Liver (tissue), 8 donors: ENCODE measurements at regions not wholly inside any gene's neighbourhood (a gene's known extent, or its start where the extent isn't known, plus 50 kb on each side); places are given as distances from the start of the nearest gene placed in this dataset.
A peak's percentile ranks its signal among the peaks of the same experiment; 100 is the strongest.

Experiments
- DNase-seq: peaks from one replicate; pipeline ENCODE4 v3.0.0-alpha.2; 2017; ENCODE audit warnings: low spot score
- H3K27ac ChIP-seq, 2 donors: one replicate each; pipeline ENCODE4 v1.7.0; 2013; ENCODE audit warnings: inconsistent platforms in 2 of 2, low read length in 2 of 2, control low read depth in 1 of 2, low read depth in 1 of 2, mild to moderate bottlenecking in 1 of 2
- H3K27me3 ChIP-seq, 4 donors: one replicate each; pipeline versions ENCODE4 v1.6.1 to v1.7.0; 2013; ENCODE audit warnings: low read length in 3 of 4, inconsistent platforms in 1 of 4, mild to moderate bottlenecking in 1 of 4, moderate library complexity in 1 of 4; ENCODE audit not compliant: control insufficient read depth in 4 of 4, insufficient read depth in 4 of 4
- H3K36me3 ChIP-seq, 4 donors: one replicate each; pipeline versions ENCODE4 v1.6.1 to v1.7.0; 2013; ENCODE audit warnings: low read length in 3 of 4, mild to moderate bottlenecking in 3 of 4, low read depth in 1 of 4, moderate library complexity in 1 of 4; ENCODE audit not compliant: control insufficient read depth in 4 of 4, insufficient read depth in 3 of 4
- H3K4me1 ChIP-seq, 4 donors: one replicate each; pipeline versions ENCODE4 v1.6.1 to v1.7.0; 2013; ENCODE audit warnings: low read length in 3 of 4, mild to moderate bottlenecking in 3 of 4, moderate library complexity in 1 of 4; ENCODE audit not compliant: control insufficient read depth in 4 of 4, insufficient read depth in 4 of 4
- H3K4me3 ChIP-seq, 3 donors: one replicate each; pipeline versions ENCODE4 v1.6.1 to v1.7.0; 2013; ENCODE audit warnings: low read length in 3 of 3, control low read depth in 1 of 3, low read depth in 1 of 3, mild to moderate bottlenecking in 1 of 3
- H3K9ac ChIP-seq, 2 donors: one replicate each; pipeline ENCODE4 v1.7.0; 2013; ENCODE audit warnings: low read length in 2 of 2, mild to moderate bottlenecking in 2 of 2, moderate library complexity in 2 of 2, control low read depth in 1 of 2, low read depth in 1 of 2
- H3K9me3 ChIP-seq, 4 donors: one replicate each; pipeline versions ENCODE4 v1.6.1 to v1.7.0; 2013; ENCODE audit warnings: low read length in 3 of 4; ENCODE audit not compliant: control insufficient read depth in 4 of 4
- ATF3 ChIP-seq: IDR thresholded peaks from 2 replicates; pipeline ENCODE4 v1.6.1; 2016; ENCODE audit warnings: antibody characterized with exemption
- CTCF ChIP-seq: fragments of 150-350 bp; IDR thresholded peaks from 2 replicates; pipeline ENCODE4 v1.5.1; 2017; ENCODE audit warnings: improper control_type of control experiment, low read depth, low read length; ENCODE audit not compliant: missing input control
- EGR1 ChIP-seq, 2 donors: IDR thresholded peaks; 2 replicates each; pipeline ENCODE4 v1.6.1; 2016 to 2018; ENCODE audit warnings: antibody characterized with exemption in 2 of 2, low read depth in 2 of 2
- FOXA1 ChIP-seq: IDR thresholded peaks from 2 replicates; pipeline ENCODE4 v1.6.1; 2016; ENCODE audit warnings: antibody characterized with exemption
- FOXA2 ChIP-seq: IDR thresholded peaks from 2 replicates; pipeline ENCODE4 v1.6.1; 2016; ENCODE audit warnings: antibody characterized with exemption
- GABPA ChIP-seq, 2 donors: IDR thresholded peaks in 1 of 2; conservative IDR thresholded peaks in 1 of 2; 2 replicates each; pipeline ENCODE4 v1.6.1; 2016; ENCODE audit warnings: antibody characterized with exemption in 2 of 2, mild to moderate bottlenecking in 1 of 2, moderate library complexity in 1 of 2
- HNF4A ChIP-seq, 2 donors: conservative IDR thresholded peaks; 2 replicates each; pipeline ENCODE4 v1.6.1; 2016; ENCODE audit warnings: antibody characterized with exemption in 2 of 2, mild to moderate bottlenecking in 2 of 2
- HNF4G ChIP-seq: IDR thresholded peaks from 2 replicates; pipeline ENCODE4 v1.6.1; 2016; ENCODE audit warnings: antibody characterized with exemption
- JUND ChIP-seq, 2 donors: IDR thresholded peaks; 2 replicates each; pipeline ENCODE4 v1.6.1; 2016; ENCODE audit warnings: antibody characterized with exemption in 2 of 2
- NR2F2 ChIP-seq: IDR thresholded peaks from 2 replicates; pipeline ENCODE4 v1.6.1; 2016; ENCODE audit warnings: antibody characterized with exemption
- RAD21 ChIP-seq, 2 donors: IDR thresholded peaks; 2 replicates each; pipeline ENCODE4 v1.6.1; 2016; ENCODE audit warnings: antibody characterized with exemption in 2 of 2, mild to moderate bottlenecking in 2 of 2
- REST ChIP-seq: IDR thresholded peaks from 2 replicates; pipeline ENCODE4 v1.6.1; 2016; ENCODE audit warnings: antibody characterized with exemption, mild to moderate bottlenecking
- RXRA ChIP-seq, 2 donors: IDR thresholded peaks; 2 replicates each; pipeline ENCODE4 v1.6.1; 2017 to 2018; ENCODE audit warnings: antibody characterized with exemption in 2 of 2, mild to moderate bottlenecking in 1 of 2
- SP1 ChIP-seq: IDR thresholded peaks from 2 replicates; pipeline ENCODE4 v1.6.1; 2018; ENCODE audit warnings: antibody characterized with exemption, mild to moderate bottlenecking
- TAF1 ChIP-seq: conservative IDR thresholded peaks from 2 replicates; pipeline ENCODE4 v1.6.1; 2016; ENCODE audit warnings: antibody characterized with exemption, mild to moderate bottlenecking
- YY1 ChIP-seq: IDR thresholded peaks from 2 replicates; pipeline ENCODE4 v1.6.1; 2016; ENCODE audit warnings: antibody characterized with exemption, mild to moderate bottlenecking
- WGBS: extraction: QIAGEN DNeasy Blood & Tissue Kit; methylation state at CpG from one replicate; pipeline ENCODE4 v1.1.7; 2013; 5-methylcytosine and 5-hydroxymethylcytosine counted together
- TF ChIP-seq, protein P1 (sequence below): IDR thresholded peaks from 2 replicates; pipeline ENCODE4 v1.6.1; 2016; ENCODE audit warnings: antibody characterized with exemption
- TF ChIP-seq, protein P2 (sequence below): IDR thresholded peaks from 2 replicates; pipeline ENCODE4 v1.6.1; 2016; ENCODE audit warnings: antibody characterized with exemption
- donor health status: healthy.
- donor health status: healthy.
- donor health status: healthy.
- donor health status: healthy.
- donor health status: healthy.

DNA sequence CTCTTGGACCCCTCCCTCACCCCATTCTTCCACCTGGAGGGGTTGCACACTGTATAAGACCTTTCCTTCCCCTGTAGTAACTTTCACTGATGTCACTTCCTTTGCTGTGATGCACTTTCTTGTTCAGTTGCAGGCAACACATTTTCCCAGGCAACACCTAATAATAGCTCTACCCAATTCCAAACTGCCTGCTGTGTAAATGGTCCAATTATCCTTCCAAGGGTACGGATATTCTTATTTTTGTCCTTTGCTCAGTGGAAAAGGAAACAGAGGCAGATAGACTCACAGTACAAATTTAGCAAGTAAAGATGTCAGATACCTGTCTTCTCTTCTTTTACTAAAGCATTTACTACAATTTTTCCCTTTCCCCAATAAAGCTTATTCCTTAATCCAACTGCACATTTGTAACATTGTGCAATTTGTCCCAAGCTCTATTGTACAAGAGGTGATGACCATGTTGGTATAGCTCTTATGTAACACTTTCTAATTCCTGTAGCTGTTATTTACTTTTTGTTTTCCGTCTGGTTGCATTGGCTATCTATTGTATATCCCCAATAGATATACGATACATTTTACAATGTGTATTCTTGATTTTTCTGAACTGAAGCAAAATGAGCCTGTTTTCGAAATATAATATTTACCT is 69.1 kb upstream of the NPFFR2 start:
- Histone ChIP-seq H3K27me3 (no peaks in the 10 kb centered on the region), H3K9me3 (no peaks in the 10 kb centered on the region), H3K4me1 (peaks cover 0 to 4% (median 0%) of the 10 kb centered on the region in 4 donors), H3K9ac (no peak overlapping the region), H3K4me3 (no peak overlapping the region), H3K27ac (no peak overlapping the region), H3K36me3 (no peaks in the 10 kb centered on the region)
- no peak for DNase-seq
- WGBS = 68% methylated on average over 4 of the region's 4 CpGs
- TF ChIP-seq RAD21 (IDR thresholded peaks at IDR 0.05) = peak in 1 of 2 donors; percentile 26
- no peak for TF ChIP-seq TAF1
- TF ChIP-seq REST = no peak
- peak; percentile 25 for TF ChIP-seq SP1
- TF ChIP-seq CTCF = no peak
- peak; percentile 54 to 59 for TF ChIP-seq HNF4A (conservative IDR thresholded peaks at IDR 0.05)
- TF ChIP-seq FOXA2 = peak; percentile 56
- TF ChIP-seq ATF3 = peak; percentile 57
- TF ChIP-seq EGR1 (IDR thresholded peaks at IDR 0.05; ENCODE audit: low read depth in 2 of 2) = no peak
- no peak for TF ChIP-seq GABPA (IDR thresholded peaks at IDR 0.05 in 1 of 2, conservative IDR thresholded peaks at IDR 0.05 in 1 of 2)
- TF ChIP-seq, protein P1, sequence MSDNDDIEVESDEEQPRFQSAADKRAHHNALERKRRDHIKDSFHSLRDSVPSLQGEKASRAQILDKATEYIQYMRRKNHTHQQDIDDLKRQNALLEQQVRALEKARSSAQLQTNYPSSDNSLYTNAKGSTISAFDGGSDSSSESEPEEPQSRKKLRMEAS = no peak
- TF ChIP-seq HNF4G = no peak
- TF ChIP-seq YY1 = peak; percentile 39
- no peak for TF ChIP-seq FOXA1
- TF ChIP-seq JUND (IDR thresholded peaks at IDR 0.05) = no peak
- TF ChIP-seq RXRA (IDR thresholded peaks at IDR 0.05) = peak in 1 of 2 donors; percentile 47
- no peak for TF ChIP-seq NR2F2
- TF ChIP-seq, protein P2, sequence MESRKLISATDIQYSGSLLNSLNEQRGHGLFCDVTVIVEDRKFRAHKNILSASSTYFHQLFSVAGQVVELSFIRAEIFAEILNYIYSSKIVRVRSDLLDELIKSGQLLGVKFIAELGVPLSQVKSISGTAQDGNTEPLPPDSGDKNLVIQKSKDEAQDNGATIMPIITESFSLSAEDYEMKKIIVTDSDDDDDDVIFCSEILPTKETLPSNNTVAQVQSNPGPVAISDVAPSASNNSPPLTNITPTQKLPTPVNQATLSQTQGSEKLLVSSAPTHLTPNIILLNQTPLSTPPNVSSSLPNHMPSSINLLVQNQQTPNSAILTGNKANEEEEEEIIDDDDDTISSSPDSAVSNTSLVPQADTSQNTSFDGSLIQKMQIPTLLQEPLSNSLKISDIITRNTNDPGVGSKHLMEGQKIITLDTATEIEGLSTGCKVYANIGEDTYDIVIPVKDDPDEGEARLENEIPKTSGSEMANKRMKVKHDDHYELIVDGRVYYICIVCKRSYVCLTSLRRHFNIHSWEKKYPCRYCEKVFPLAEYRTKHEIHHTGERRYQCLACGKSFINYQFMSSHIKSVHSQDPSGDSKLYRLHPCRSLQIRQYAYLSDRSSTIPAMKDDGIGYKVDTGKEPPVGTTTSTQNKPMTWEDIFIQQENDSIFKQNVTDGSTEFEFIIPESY = peak; percentile 29
